Mesenchymal stem cell (in vitro differentiated cells and primary cell): ENCODE measurements at regions not wholly inside any gene's neighbourhood (a gene's known extent, or its start where the extent isn't known, plus 50 kb on each side); places are given as distances from the start of the nearest gene placed in this dataset.

Source experiments
- DNase-seq: peaks from one replicate; pipeline ENCODE4 v3.0.0-alpha.2; 2013
- H2AFZ ChIP-seq: one replicate; pipeline ENCODE4 v1.6.1; 2013; ENCODE audit warnings: low read depth, mild to moderate bottlenecking, control low read depth, inconsistent platforms, low read length, moderate library complexity
- H2AK5ac ChIP-seq: 2 replicates; pipeline ENCODE4 v1.6.1; 2013; ENCODE audit warnings: low read length, moderate library complexity, mild to moderate bottlenecking, inconsistent platforms; ENCODE audit not compliant: severe bottlenecking
- H2BK120ac ChIP-seq: one replicate; pipeline ENCODE4 v1.6.1; 2013; ENCODE audit warnings: low read depth, mild to moderate bottlenecking, inconsistent platforms, low read length, moderate library complexity
- H2BK12ac ChIP-seq, 2 experiments: one replicate each; pipeline ENCODE4 v1.6.1; 2013; ENCODE audit warnings: inconsistent platforms in 2 of 2, low read length in 2 of 2, mild to moderate bottlenecking in 2 of 2, moderate library complexity in 2 of 2, control low read depth in 1 of 2
- H2BK15ac ChIP-seq: one replicate; pipeline ENCODE4 v1.6.1; 2013; ENCODE audit warnings: mild to moderate bottlenecking, low read depth, inconsistent platforms; ENCODE audit not compliant: poor library complexity, severe bottlenecking
- H2BK5ac ChIP-seq: 2 replicates; pipeline ENCODE4 v1.6.1; 2013; ENCODE audit warnings: low read depth, mild to moderate bottlenecking, low read length, control low read depth, inconsistent platforms; ENCODE audit not compliant: poor library complexity, severe bottlenecking
- H3K14ac ChIP-seq, 2 experiments: one replicate each; pipeline ENCODE4 v1.6.1; 2013; ENCODE audit warnings: inconsistent platforms in 2 of 2, low read length in 2 of 2, control low read depth in 1 of 2, mild to moderate bottlenecking in 1 of 2, moderate library complexity in 1 of 2
- H3K18ac ChIP-seq, 2 experiments: one replicate each; pipeline ENCODE4 v1.6.1; 2013; ENCODE audit warnings: inconsistent platforms in 2 of 2, low read length in 2 of 2, control low read depth in 1 of 2, low read depth in 1 of 2, mild to moderate bottlenecking in 1 of 2
- H3K23ac ChIP-seq, 2 experiments: one replicate each; pipeline ENCODE4 v1.6.1; 2013; ENCODE audit warnings: inconsistent platforms in 2 of 2, low read length in 2 of 2, mild to moderate bottlenecking in 2 of 2, moderate library complexity in 2 of 2, control low read depth in 1 of 2
- H3K27ac ChIP-seq: 2 replicates; pipeline ENCODE4 v1.5.1; 2013; ENCODE audit warnings: mild to moderate bottlenecking, moderate library complexity, low read length, control low read depth, inconsistent platforms; ENCODE audit not compliant: poor library complexity, severe bottlenecking
- H3K27me3 ChIP-seq, 2 experiments: 2 replicates each; pipeline versions ENCODE4 v1.6.1 to v1.7.0; 2013; ENCODE audit warnings: low read length in 2 of 2, mild to moderate bottlenecking in 2 of 2, moderate library complexity in 2 of 2, control low read depth in 1 of 2, inconsistent platforms in 1 of 2; ENCODE audit not compliant: control insufficient read depth in 1 of 2, insufficient read depth in 1 of 2
- H3K36me3 ChIP-seq, 2 experiments: 2 replicates each; pipeline versions ENCODE4 v1.6.1 to v1.7.0; 2013; ENCODE audit warnings: low read length in 2 of 2, control low read depth in 1 of 2, inconsistent platforms in 1 of 2, low read depth in 1 of 2, mild to moderate bottlenecking in 1 of 2; ENCODE audit not compliant: insufficient read depth in 2 of 2, control insufficient read depth in 1 of 2
- H3K4ac ChIP-seq, 2 experiments: one replicate each; pipeline ENCODE4 v1.6.1; 2013; ENCODE audit warnings: inconsistent platforms in 2 of 2, low read length in 2 of 2, mild to moderate bottlenecking in 2 of 2, moderate library complexity in 2 of 2, control low read depth in 1 of 2, low read depth in 1 of 2
- H3K4me1 ChIP-seq: 2 replicates; pipeline ENCODE4 v1.6.1; 2013; ENCODE audit warnings: low read depth, low read length, control low read depth; ENCODE audit not compliant: control insufficient read depth, insufficient read depth
- H3K4me2 ChIP-seq: 2 replicates; pipeline ENCODE4 v1.6.1; 2013; ENCODE audit warnings: low read length, mild to moderate bottlenecking, inconsistent platforms; ENCODE audit not compliant: poor library complexity, severe bottlenecking
- H3K4me3 ChIP-seq, 2 experiments: 2 replicates each; pipeline versions ENCODE4 v1.5.1 to v1.7.0; 2013; ENCODE audit warnings: low read length in 2 of 2, mild to moderate bottlenecking in 2 of 2, control low read depth in 1 of 2, low read depth in 1 of 2; ENCODE audit not compliant: insufficient read depth in 1 of 2
- H3K79me1 ChIP-seq: replicated peaks from 2 replicates; pipeline ENCODE4 v1.6.1; 2013; ENCODE audit warnings: mild to moderate bottlenecking, control low read depth, low read length, inconsistent platforms; ENCODE audit not compliant: poor library complexity, severe bottlenecking
- H3K9ac ChIP-seq: 2 replicates; pipeline ENCODE4 v1.7.0; 2013; ENCODE audit warnings: mild to moderate bottlenecking, low read length, moderate library complexity
- H3K9me3 ChIP-seq: 2 replicates; pipeline ENCODE4 v1.7.0; 2013; ENCODE audit warnings: mild to moderate bottlenecking, low read length; ENCODE audit not compliant: control insufficient read depth
- H4K8ac ChIP-seq: one replicate; pipeline ENCODE4 v1.6.1; 2013; ENCODE audit warnings: inconsistent platforms, mild to moderate bottlenecking, low read length, moderate library complexity
- H4K91ac ChIP-seq: one replicate; pipeline ENCODE4 v1.6.1; 2013; ENCODE audit warnings: mild to moderate bottlenecking, low read length, inconsistent platforms
- WGBS: methylation state at CpG from one replicate; pipeline ENCODE4 v1.1.7; 2013; ENCODE audit warnings: mixed read lengths; 5-methylcytosine and 5-hydroxymethylcytosine counted together

GRCh38 chr3:178320456-178321351 lies 215.5 kb upstream of the KCNMB2 start:
- 68% methylated on average over 2 of the region's 4 CpGs for WGBS

GRCh38 chr3:178324356-178324755 lies 211.9 kb upstream of the KCNMB2 start:
- Histone ChIP-seq H3K9ac (no peak overlapping the region), H3K79me1 (no peaks in the 10 kb centered on the region), H2BK5ac (no peak overlapping the region), H2AK5ac (peak overlapping the region; percentile 61), H3K23ac (no peak overlapping the region), H3K4me3 (no peak overlapping the region), H4K8ac (no peak overlapping the region), H2BK120ac (no peak overlapping the region), H3K4me2 (no peak overlapping the region), H4K91ac (no peak overlapping the region), H3K27me3 (no peaks in the 10 kb centered on the region), H2BK15ac (peak overlapping the region; percentile 80), H3K36me3 (no peaks in the 10 kb centered on the region), H3K4ac (no peak overlapping the region), H3K9me3 (no peaks in the 10 kb centered on the region), H3K14ac (no peak overlapping the region), H2AFZ (no peak overlapping the region), H3K27ac (no peak overlapping the region), H2BK12ac (peak overlapping the region in 1 of 2 experiments; percentile 54), H3K18ac (no peak overlapping the region), H3K4me1 (peaks cover 5% of the 10 kb centered on the region)
- WGBS = 64% methylated on average over 5 of the region's 5 CpGs
- no peak for DNase-seq

More at GRCh38 chr3:178320456-178321351, 215.5 kb upstream of the KCNMB2 start:
- Histone ChIP-seq H3K23ac (peak overlapping the region in 1 of 2 experiments; percentile 42), H3K27me3 (no peaks in the 10 kb centered on the region), H3K4ac (peak overlapping the region in 1 of 2 experiments; percentile 43), H3K18ac (peak overlapping the region; percentile 37 to 68), H3K9ac (no peak overlapping the region), H4K8ac (no peak overlapping the region), H3K4me2 (no peak overlapping the region), H2AK5ac (peak overlapping the region; percentile 99), H3K4me3 (no peak overlapping the region), H3K14ac (no peak overlapping the region), H2AFZ (no peak overlapping the region), H3K79me1 (no peaks in the 10 kb centered on the region), H3K4me1 (peaks cover 5% of the 10 kb centered on the region), H2BK15ac (no peak overlapping the region), H2BK12ac (no peak overlapping the region), H3K36me3 (no peaks in the 10 kb centered on the region), H4K91ac (no peak overlapping the region), H2BK120ac (no peak overlapping the region), H3K27ac (peak overlapping the region; percentile 81), H2BK5ac (peak overlapping the region; percentile 53), H3K9me3 (no peaks in the 10 kb centered on the region)
- peak; percentile 59 for DNase-seq

GRCh38 chr3:178325330-178325729 lies 210.9 kb upstream of the KCNMB2 start:
- WGBS = no CpG with 5 or more reads among the region's 1 CpG
- no peaks in the 10 kb centered on the region for H3K36me3 ChIP-seq
- peaks cover 5% of the 10 kb centered on the region for H3K4me1 ChIP-seq
- H3K23ac ChIP-seq = no peak overlapping the region
- no peaks in the 10 kb centered on the region for H3K79me1 ChIP-seq
- H2BK12ac ChIP-seq = no peak overlapping the region
- no peak overlapping the region for H3K4me2 ChIP-seq
- H3K9me3 ChIP-seq = no peaks in the 10 kb centered on the region
- peak; percentile 57 for DNase-seq
- no peak overlapping the region for H4K91ac ChIP-seq
- no peak overlapping the region for H3K4me3 ChIP-seq
- no peak overlapping the region for H3K27ac ChIP-seq
- no peak overlapping the region for H4K8ac ChIP-seq
- H2AFZ ChIP-seq = no peak overlapping the region
- no peak overlapping the region for H2BK5ac ChIP-seq
- H3K18ac ChIP-seq = no peak overlapping the region
- H3K9ac ChIP-seq = peak overlapping the region; percentile 44
- H2BK120ac ChIP-seq = no peak overlapping the region
- no peaks in the 10 kb centered on the region for H3K27me3 ChIP-seq
- no peak overlapping the region for H2AK5ac ChIP-seq
- no peak overlapping the region for H2BK15ac ChIP-seq
- H3K4ac ChIP-seq = no peak overlapping the region
- no peak overlapping the region for H3K14ac ChIP-seq

GRCh38 chr3:178329936-178330335 lies 206.3 kb upstream of the KCNMB2 start:
- no peaks in the 10 kb centered on the region for H3K4me1 ChIP-seq
- H2BK15ac ChIP-seq = no peak overlapping the region
- DNase-seq = no peak
- no peak overlapping the region for H4K91ac ChIP-seq
- no peak overlapping the region for H3K9ac ChIP-seq
- H2BK120ac ChIP-seq = no peak overlapping the region
- no peak overlapping the region for H4K8ac ChIP-seq
- H3K9me3 ChIP-seq = no peaks in the 10 kb centered on the region
- H2BK12ac ChIP-seq = no peak overlapping the region
- H3K27me3 ChIP-seq = no peaks in the 10 kb centered on the region
- no peak overlapping the region for H2AFZ ChIP-seq
- H3K14ac ChIP-seq = no peak overlapping the region
- 95% methylated on average over 1 of the region's 1 CpG for WGBS
- no peak overlapping the region for H2BK5ac ChIP-seq
- no peak overlapping the region for H3K27ac ChIP-seq
- H3K4me2 ChIP-seq = no peak overlapping the region
- H3K4me3 ChIP-seq = no peak overlapping the region
- no peak overlapping the region for H2AK5ac ChIP-seq
- H3K23ac ChIP-seq = no peak overlapping the region
- no peak overlapping the region for H3K18ac ChIP-seq
- no peaks in the 10 kb centered on the region for H3K79me1 ChIP-seq
- no peaks in the 10 kb centered on the region for H3K36me3 ChIP-seq
- H3K4ac ChIP-seq = no peak overlapping the region
